ENCODE measurements at regions not wholly inside any gene's neighbourhood (a gene's known extent, or its start where the extent isn't known, plus 50 kb on each side); places are given as distances from the start of the nearest gene placed in this dataset.

DNA sequence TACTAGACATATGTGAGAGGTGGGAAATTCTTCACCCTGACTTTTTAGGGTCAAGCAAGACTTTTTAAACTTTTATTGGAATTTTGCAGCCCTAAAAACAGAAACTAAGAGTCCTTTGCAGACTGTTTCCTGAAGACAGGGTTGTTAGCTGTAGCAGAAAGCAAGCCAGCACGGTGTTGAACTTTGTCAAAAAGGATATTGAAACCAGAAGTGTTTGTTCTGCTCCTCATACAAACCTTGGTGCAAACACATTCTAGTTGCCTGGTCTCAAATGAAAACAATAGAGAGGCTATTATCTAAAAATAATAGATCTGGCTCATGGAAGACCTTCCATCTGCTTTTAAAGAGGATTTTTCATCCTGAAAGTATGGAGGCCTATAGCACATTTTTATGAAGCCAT is 65.8 kb upstream of the IGFBP5 start:
- Histone ChIP-seq H3K36me3 (ENCODE audit: control insufficient read depth, insufficient read depth, low read length) (no peaks in the 10 kb centered on the region), H2AFZ (ENCODE audit: low read length) (no peak overlapping the region), H4K20me1 (ENCODE audit: control insufficient read depth, extremely low read depth, insufficient read depth, low read length) (no peaks in the 10 kb centered on the region), H3K27me3 (ENCODE audit: control insufficient read depth, insufficient read depth, low read length) (peaks cover 9% of the 10 kb centered on the region), H3K4me1 (ENCODE audit: control insufficient read depth, extremely low read depth, insufficient read depth, low read length) (no peaks in the 10 kb centered on the region), H3K9ac (ENCODE audit: insufficient read depth, low read length) (no peak overlapping the region), H3K79me2 (ENCODE audit: control insufficient read depth, insufficient read depth, low read length) (no peaks in the 10 kb centered on the region), H3K4me2 (ENCODE audit: extremely low read depth, insufficient read depth, low read length) (no peak overlapping the region), H3K4me3 (replicated peaks in 1 of 4; ENCODE audit: control extremely low read depth in 1 of 4, insufficient read depth in 1 of 4, low read depth in 3 of 4, low read length in 4 of 4) (no peak overlapping the region), H3K27ac (ENCODE audit: insufficient read depth, low read length) (no peak overlapping the region), H3K9me3 (ENCODE audit: control insufficient read depth, insufficient read depth, low read depth, low read length) (no peaks in the 10 kb centered on the region)
- no peak for TF ChIP-seq EZH2 (IDR thresholded peaks at IDR 0.05; ENCODE audit: low read length, missing control alignments)
- TF ChIP-seq, protein P1, sequence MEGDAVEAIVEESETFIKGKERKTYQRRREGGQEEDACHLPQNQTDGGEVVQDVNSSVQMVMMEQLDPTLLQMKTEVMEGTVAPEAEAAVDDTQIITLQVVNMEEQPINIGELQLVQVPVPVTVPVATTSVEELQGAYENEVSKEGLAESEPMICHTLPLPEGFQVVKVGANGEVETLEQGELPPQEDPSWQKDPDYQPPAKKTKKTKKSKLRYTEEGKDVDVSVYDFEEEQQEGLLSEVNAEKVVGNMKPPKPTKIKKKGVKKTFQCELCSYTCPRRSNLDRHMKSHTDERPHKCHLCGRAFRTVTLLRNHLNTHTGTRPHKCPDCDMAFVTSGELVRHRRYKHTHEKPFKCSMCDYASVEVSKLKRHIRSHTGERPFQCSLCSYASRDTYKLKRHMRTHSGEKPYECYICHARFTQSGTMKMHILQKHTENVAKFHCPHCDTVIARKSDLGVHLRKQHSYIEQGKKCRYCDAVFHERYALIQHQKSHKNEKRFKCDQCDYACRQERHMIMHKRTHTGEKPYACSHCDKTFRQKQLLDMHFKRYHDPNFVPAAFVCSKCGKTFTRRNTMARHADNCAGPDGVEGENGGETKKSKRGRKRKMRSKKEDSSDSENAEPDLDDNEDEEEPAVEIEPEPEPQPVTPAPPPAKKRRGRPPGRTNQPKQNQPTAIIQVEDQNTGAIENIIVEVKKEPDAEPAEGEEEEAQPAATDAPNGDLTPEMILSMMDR (conservative IDR thresholded peaks at IDR 0.05 in 1 of 2, IDR thresholded peaks at IDR 0.05 in 1 of 2; ENCODE audit: low read depth in 1 of 2, low read length in 2 of 2) = no peak
- no peak for DNase-seq (ENCODE audit: low read depth in 2 of 2)

DNA sequence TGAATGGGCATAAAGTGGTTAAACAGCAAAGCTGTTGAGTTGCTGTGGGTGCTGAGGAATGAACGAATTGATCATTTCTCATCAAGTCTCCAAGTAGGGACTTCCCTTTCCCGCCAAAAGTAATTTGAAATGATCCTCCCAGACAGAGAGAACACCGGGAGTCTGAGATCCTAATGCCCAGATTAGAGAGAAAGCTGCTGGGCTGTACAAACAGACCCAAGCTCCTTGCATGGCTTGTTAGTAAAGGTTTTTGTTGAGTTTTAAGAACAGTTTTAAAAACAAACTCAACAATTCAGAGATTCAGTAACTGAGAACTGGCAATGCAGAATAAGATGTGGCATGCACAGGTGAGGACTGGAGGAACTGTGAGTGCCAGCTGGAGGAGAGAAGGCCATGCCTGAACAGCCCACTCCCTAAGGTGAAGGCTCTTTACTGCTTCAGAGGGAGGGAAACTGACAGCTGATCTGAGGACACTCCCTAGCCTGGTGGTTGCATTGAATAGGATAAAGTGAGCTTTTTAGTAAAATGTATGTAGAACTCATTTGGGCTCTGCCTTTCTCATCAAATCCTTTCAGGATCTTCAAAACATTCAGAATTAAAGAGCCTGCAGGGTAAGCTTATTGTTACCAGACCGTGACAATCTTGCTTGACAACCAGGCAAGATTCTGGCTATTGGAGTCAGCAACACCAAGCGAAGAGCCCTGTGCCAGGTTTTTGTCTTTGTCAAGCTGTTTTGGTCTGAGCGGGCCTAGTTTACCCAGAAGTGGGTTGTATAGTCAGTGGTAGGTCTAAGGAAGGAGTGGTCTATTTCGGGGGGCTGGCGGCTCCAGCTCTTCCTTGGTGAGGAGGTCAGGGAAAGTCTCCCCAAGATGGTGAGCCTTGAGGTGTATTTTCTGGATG is 63.2 kb upstream of the IGFBP5 start:
- TF ChIP-seq EZH2 (IDR thresholded peaks at IDR 0.05; ENCODE audit: low read length, missing control alignments) = no peak
- TF ChIP-seq, protein P1 (conservative IDR thresholded peaks at IDR 0.05 in 1 of 2, IDR thresholded peaks at IDR 0.05 in 1 of 2; ENCODE audit: low read depth in 1 of 2, low read length in 2 of 2) = no peak
- Histone ChIP-seq H3K4me3 (replicated peaks in 1 of 4; ENCODE audit: control extremely low read depth in 1 of 4, insufficient read depth in 1 of 4, low read depth in 3 of 4, low read length in 4 of 4) (no peak overlapping the region), H3K27me3 (ENCODE audit: control insufficient read depth, insufficient read depth, low read length) (peaks cover under 1% of the 10 kb centered on the region), H2AFZ (ENCODE audit: low read length) (no peak overlapping the region), H3K27ac (ENCODE audit: insufficient read depth, low read length) (no peak overlapping the region), H3K36me3 (ENCODE audit: control insufficient read depth, insufficient read depth, low read length) (no peaks in the 10 kb centered on the region), H3K9me3 (ENCODE audit: control insufficient read depth, insufficient read depth, low read depth, low read length) (no peaks in the 10 kb centered on the region), H3K9ac (ENCODE audit: insufficient read depth, low read length) (no peak overlapping the region), H3K4me2 (ENCODE audit: extremely low read depth, insufficient read depth, low read length) (no peak overlapping the region), H3K4me1 (ENCODE audit: control insufficient read depth, extremely low read depth, insufficient read depth, low read length) (no peaks in the 10 kb centered on the region), H4K20me1 (ENCODE audit: control insufficient read depth, extremely low read depth, insufficient read depth, low read length) (no peaks in the 10 kb centered on the region), H3K79me2 (ENCODE audit: control insufficient read depth, insufficient read depth, low read length) (no peaks in the 10 kb centered on the region)
- DNase-seq (ENCODE audit: low read depth in 2 of 2) = no peak

DNA sequence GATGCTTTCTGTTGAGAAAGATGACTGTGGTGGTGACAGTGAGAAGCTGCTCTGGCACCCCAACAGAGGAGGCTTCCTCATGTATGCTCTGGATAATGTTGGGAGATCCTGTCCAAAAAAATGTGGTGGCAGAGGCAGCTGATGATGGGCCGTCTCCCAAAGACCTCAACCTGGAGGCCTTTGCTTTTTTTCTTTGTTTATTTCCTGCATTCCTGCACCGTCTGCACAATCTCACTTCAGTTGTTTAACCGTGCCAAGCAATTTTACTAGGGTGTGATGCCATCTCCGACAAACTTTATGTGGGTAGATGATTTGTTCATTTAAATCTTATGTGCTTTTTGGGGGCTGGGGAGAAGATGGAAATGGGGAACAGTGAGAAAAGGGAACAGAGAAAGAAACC is 62.2 kb upstream of the IGFBP5 start:
- H3K27me3 ChIP-seq (ENCODE audit: control insufficient read depth, insufficient read depth, low read length) = peaks cover 5% of the 10 kb centered on the region
- H3K9ac ChIP-seq (ENCODE audit: insufficient read depth, low read length) = no peak overlapping the region
- no peak overlapping the region for H3K4me2 ChIP-seq (ENCODE audit: extremely low read depth, insufficient read depth, low read length)
- TF ChIP-seq, protein P1 (conservative IDR thresholded peaks at IDR 0.05 in 1 of 2, IDR thresholded peaks at IDR 0.05 in 1 of 2; ENCODE audit: low read depth in 1 of 2, low read length in 2 of 2) = no peak
- no peak for TF ChIP-seq EZH2 (IDR thresholded peaks at IDR 0.05; ENCODE audit: low read length, missing control alignments)
- no peak for DNase-seq (ENCODE audit: low read depth in 2 of 2)
- no peaks in the 10 kb centered on the region for H4K20me1 ChIP-seq (ENCODE audit: control insufficient read depth, extremely low read depth, insufficient read depth, low read length)
- H3K4me1 ChIP-seq (ENCODE audit: control insufficient read depth, extremely low read depth, insufficient read depth, low read length) = no peaks in the 10 kb centered on the region
- H3K27ac ChIP-seq (ENCODE audit: insufficient read depth, low read length) = no peak overlapping the region
- no peaks in the 10 kb centered on the region for H3K36me3 ChIP-seq (ENCODE audit: control insufficient read depth, insufficient read depth, low read length)
- no peaks in the 10 kb centered on the region for H3K79me2 ChIP-seq (ENCODE audit: control insufficient read depth, insufficient read depth, low read length)
- no peak overlapping the region for H3K4me3 ChIP-seq (replicated peaks in 1 of 4; ENCODE audit: control extremely low read depth in 1 of 4, insufficient read depth in 1 of 4, low read depth in 3 of 4, low read length in 4 of 4)
- no peaks in the 10 kb centered on the region for H3K9me3 ChIP-seq (ENCODE audit: control insufficient read depth, insufficient read depth, low read depth, low read length)
- H2AFZ ChIP-seq (ENCODE audit: low read length) = no peak overlapping the region

Measured in fibroblast of lung (primary cell).